Activated naive CD8-positive, alpha-beta T cell treated with anti-CD3 and anti-CD28 coated beads, Interleukin-2, amount 50 U/mL, for 24 hours (primary cell): ENCODE measurements at regions not wholly inside any gene's neighbourhood (a gene's known extent, or its start where the extent isn't known, plus 50 kb on each side); places are given as distances from the start of the nearest gene placed in this dataset.
"Not testable (repeated sequence)": the region's sequence is repeated elsewhere in the genome, so short reads cannot be mapped to it uniquely, and the experiment has no call there.

ENCODE experiments used
- ATAC-seq: fragments of 150-1000 bp; cut with Tn5 transposase; one replicate; pipeline ENCODE4 v1.10.0; 2021
- DNase-seq: peaks from one replicate; pipeline ENCODE4 v3.0.0; 2021
- H3K27ac Mint-ChIP-seq: one replicate; pipeline ENCODE4 v1.8.0; 2021; ENCODE audit warnings: mild to moderate bottlenecking, mixed read lengths
- H3K27me3 Mint-ChIP-seq: one replicate; pipeline ENCODE4 v1.8.0; 2021; ENCODE audit warnings: mixed read lengths
- H3K36me3 Mint-ChIP-seq: one replicate; pipeline ENCODE4 v1.8.0; 2021; ENCODE audit warnings: low read depth, mixed read lengths
- H3K4me1 Mint-ChIP-seq: one replicate; pipeline ENCODE4 v1.8.0; 2021; ENCODE audit warnings: mixed read lengths
- H3K4me3 Mint-ChIP-seq: one replicate; pipeline ENCODE4 v1.8.0; 2021; ENCODE audit warnings: mild to moderate bottlenecking, moderate library complexity, mixed read lengths
- H3K9me3 Mint-ChIP-seq: one replicate; pipeline ENCODE4 v1.8.0; 2021; ENCODE audit warnings: mixed read lengths

DNA sequence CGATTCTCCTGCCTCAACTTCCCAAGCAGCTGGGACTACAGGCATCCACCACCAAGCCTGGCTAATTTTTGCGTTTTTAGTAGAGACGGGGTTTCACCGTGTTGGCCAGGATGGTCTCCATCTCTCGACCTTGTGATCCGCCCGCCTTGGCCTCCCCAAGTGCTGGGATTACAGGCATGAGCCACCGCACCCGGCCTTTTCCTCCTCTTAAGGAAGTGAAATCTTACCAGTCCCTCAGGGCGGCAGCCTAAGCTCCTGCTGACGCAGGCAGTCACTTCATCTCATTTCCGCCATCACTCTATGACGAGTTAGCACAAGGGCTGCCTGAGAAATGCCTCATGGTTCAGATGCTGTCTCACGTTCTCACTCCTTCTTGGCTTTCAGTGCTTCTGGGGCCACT is 246.0 kb upstream of the SHH start:
- Mint-ChIP-seq H3K27me3 (no peaks in the 10 kb centered on the region), H3K27ac (no peak overlapping the region), H3K4me1 (no peaks in the 10 kb centered on the region), H3K4me3 (no peak overlapping the region), H3K9me3 (peaks cover 11% of the 10 kb centered on the region), H3K36me3 (no peaks in the 10 kb centered on the region)
- no peak for ATAC-seq
- no peak for DNase-seq

GRCh38 chr7:156056534-156056933 is 244.3 kb upstream of the SHH start:
- Mint-ChIP-seq H3K27ac (no peak overlapping the region), H3K27me3 (no peaks in the 10 kb centered on the region), H3K4me3 (no peak overlapping the region), H3K36me3 (no peaks in the 10 kb centered on the region), H3K9me3 (peaks cover 11% of the 10 kb centered on the region), H3K4me1 (no peaks in the 10 kb centered on the region)
- DNase-seq = no peak
- no peak for ATAC-seq

- Mint-ChIP-seq H3K4me1 (no peaks in the 10 kb centered on the region), H3K36me3 (no peaks in the 10 kb centered on the region), H3K9me3 (peaks cover 3% of the 10 kb centered on the region), H3K27ac (no peak overlapping the region), H3K4me3 (no peak overlapping the region), H3K27me3 (no peaks in the 10 kb centered on the region)
- DNase-seq (no peak), ATAC-seq (no peak)
Observed at GRCh38 chr7:156055206-156055822, 243.1 kb upstream of the SHH start.

GRCh38 chr7:156051884-156052283 is 239.6 kb upstream of the SHH start:
- no peak overlapping the region for H3K27ac Mint-ChIP-seq
- peaks cover 2% of the 10 kb centered on the region for H3K27me3 Mint-ChIP-seq
- H3K36me3 Mint-ChIP-seq = no peaks in the 10 kb centered on the region
- DNase-seq = no peak
- ATAC-seq = no peak
- H3K9me3 Mint-ChIP-seq = peaks cover 9% of the 10 kb centered on the region
- no peaks in the 10 kb centered on the region for H3K4me1 Mint-ChIP-seq
- H3K4me3 Mint-ChIP-seq = no peak overlapping the region

DNA sequence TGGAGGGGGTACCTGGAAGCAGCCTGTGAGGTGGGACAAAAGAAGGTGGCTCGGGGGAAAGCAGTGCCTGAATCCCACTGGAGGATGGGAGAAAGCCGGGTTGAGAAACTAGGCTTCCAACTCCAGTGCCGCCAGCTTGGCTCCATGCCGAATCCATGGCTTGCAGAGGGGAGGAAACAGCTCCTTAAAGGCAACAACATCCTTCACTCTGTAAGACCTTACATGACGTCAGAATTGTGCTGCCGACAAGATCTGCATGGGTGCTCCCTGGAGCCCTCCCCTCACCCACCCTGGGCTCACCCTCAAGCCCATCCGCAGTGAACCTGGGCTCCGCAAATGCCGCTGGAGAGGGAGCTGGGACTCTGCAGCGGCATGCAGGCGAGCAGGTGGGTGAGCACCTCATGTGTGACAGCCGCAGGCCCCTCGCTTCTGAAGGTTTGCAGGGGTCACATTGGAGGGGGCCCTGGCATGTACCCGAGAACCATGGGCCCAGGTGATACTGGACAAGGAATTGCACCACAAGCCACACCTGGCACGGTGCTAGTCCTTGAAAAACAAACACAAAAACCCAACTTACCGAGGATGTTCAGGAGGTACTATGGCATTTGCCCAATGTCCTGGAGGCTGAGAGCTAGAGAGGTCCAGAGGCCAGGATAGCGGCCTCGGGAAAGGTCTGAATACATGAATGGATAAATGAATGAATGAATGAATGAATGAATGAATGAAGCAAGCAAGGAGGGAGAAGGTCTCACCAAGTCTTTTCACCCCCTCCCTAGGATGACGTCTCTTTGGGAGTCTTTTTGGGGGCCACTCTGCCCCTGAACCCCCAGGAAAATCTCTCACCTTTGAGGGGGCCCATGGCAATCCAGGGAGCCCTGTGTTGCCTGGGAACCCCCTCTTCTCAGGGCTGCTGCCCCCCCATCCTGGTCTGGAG is 238.6 kb upstream of the SHH start:
- H3K9me3 Mint-ChIP-seq = peaks cover 9% of the 10 kb centered on the region
- H3K27me3 Mint-ChIP-seq = peaks cover 2% of the 10 kb centered on the region
- H3K27ac Mint-ChIP-seq = no peak overlapping the region
- ATAC-seq (no peak), DNase-seq (no peak)
- H3K4me3 Mint-ChIP-seq = no peak overlapping the region
- H3K36me3 Mint-ChIP-seq = no peaks in the 10 kb centered on the region
- H3K4me1 Mint-ChIP-seq = no peaks in the 10 kb centered on the region

DNA sequence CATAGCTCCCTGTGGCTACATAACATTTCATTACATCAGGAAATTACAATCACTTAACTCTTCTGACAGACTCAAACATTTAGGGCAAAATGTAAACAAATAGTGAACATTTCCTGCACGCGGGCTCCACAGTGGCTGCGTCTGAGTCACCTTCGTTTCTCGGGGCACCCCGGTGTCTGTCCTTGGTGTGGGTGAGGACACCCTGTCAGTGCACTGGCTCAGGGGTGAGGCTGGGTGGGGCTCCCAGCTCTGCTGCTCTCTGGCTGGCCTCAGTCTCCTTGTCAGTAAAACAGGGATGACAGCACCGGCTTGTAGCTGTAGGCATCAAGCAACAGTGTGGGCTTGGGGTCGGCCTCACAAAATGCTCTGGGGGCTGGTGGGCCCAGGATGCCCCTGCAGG is 237.1 kb upstream of the SHH start:
- H3K27ac Mint-ChIP-seq = no peak overlapping the region
- no peak for DNase-seq
- peaks cover 2% of the 10 kb centered on the region for H3K27me3 Mint-ChIP-seq

DNA sequence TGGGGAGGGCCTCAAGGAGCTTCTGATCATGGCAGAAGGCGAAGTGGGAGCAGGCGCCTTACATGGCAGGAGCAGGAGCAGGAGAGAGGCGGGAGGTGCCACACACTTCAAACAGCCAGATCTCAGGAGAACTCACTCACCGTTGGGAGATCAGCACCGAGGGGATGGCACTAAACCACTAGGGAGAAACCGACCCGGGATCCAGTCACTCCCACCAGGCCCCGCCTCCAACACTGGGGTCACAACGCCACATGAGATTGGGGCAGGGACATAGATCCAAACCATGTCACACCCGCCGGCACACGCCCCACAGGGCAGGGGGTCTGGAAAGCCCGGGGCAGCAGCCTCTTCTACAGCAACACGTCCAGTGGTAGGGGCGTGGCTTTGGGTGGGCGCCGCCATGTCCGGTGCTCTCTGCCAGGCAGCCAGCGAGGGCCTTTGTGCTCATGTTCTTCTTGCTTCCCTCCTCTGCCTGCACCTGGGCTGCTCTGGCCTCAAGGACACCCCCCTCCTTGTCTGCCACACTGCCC is 233.8 kb upstream of the SHH start:
- H3K4me1 Mint-ChIP-seq = no peaks in the 10 kb centered on the region

More for the DNA sequence above, 237.1 kb upstream of the SHH start:
- H3K9me3 Mint-ChIP-seq = peaks cover 9% of the 10 kb centered on the region
- no peaks in the 10 kb centered on the region for H3K4me1 Mint-ChIP-seq
- no peak overlapping the region for H3K4me3 Mint-ChIP-seq
- ATAC-seq = no peak
- no peaks in the 10 kb centered on the region for H3K36me3 Mint-ChIP-seq

GRCh38 chr7:156043416-156044178 is 231.3 kb upstream of the SHH start:
- ATAC-seq (no peak), DNase-seq (no peak)
- H3K27me3 Mint-ChIP-seq = peaks cover 2% of the 10 kb centered on the region
- H3K4me1 Mint-ChIP-seq = no peaks in the 10 kb centered on the region
- H3K27ac Mint-ChIP-seq = no peak overlapping the region
- H3K4me3 Mint-ChIP-seq = no peak overlapping the region
- peaks cover 9% of the 10 kb centered on the region for H3K9me3 Mint-ChIP-seq
- H3K36me3 Mint-ChIP-seq = no peaks in the 10 kb centered on the region

More for the DNA sequence above, 233.8 kb upstream of the SHH start:
- H3K9me3 Mint-ChIP-seq = peaks cover 9% of the 10 kb centered on the region
- H3K27ac Mint-ChIP-seq = no peak overlapping the region
- no peak for DNase-seq
- H3K4me3 Mint-ChIP-seq = no peak overlapping the region
- H3K36me3 Mint-ChIP-seq = no peaks in the 10 kb centered on the region
- no peak for ATAC-seq
- peaks cover 2% of the 10 kb centered on the region for H3K27me3 Mint-ChIP-seq

- ATAC-seq (no peak), DNase-seq (no peak)
- Mint-ChIP-seq H3K4me3 (no peak overlapping the region), H3K9me3 (no peaks in the 10 kb centered on the region), H3K27me3 (no peaks in the 10 kb centered on the region), H3K36me3 (no peaks in the 10 kb centered on the region), H3K27ac (no peak overlapping the region), H3K4me1 (no peaks in the 10 kb centered on the region)
Observed at GRCh38 chr7:156041398-156041797, 229.1 kb upstream of the SHH start.

DNA sequence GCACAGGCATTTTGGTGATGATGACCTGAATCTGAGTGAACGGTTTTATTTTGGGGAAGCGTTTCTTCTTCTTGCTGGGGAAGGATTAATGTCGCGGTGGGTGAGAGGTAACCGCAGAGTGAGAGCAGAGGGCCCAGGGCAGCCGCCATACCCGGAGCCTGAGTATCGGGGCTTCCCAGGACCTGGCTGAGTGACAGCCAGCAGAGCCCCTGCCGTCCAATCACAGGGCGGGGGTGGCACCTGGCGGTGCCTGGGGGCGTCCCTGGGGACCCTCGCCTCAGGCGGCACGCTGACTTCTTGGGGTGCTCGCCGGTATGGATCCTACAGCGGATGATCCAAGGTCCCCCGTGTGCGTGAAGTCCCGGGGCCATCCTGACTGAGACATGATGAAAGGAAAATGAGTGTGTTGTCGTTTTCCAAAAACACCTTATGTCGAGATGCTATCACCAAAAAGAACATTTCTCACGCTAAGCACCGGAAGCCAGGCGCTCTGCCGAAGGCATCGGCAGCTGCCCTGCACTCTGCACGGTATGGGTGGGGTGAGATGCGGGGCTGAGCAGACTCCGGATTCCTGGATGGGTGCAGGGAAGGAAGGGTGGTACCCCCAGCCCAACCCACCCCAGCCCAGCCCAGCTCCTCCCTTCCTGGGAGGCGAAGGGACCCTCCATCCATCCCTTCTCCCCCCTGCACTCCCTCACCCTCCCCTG is 227.9 kb upstream of the SHH start:
- Mint-ChIP-seq H3K4me1 (no peaks in the 10 kb centered on the region), H3K36me3 (no peaks in the 10 kb centered on the region), H3K4me3 (no peak overlapping the region), H3K9me3 (no peaks in the 10 kb centered on the region), H3K27me3 (no peaks in the 10 kb centered on the region), H3K27ac (no peak overlapping the region)
- ATAC-seq = no peak
- no peak for DNase-seq

DNA sequence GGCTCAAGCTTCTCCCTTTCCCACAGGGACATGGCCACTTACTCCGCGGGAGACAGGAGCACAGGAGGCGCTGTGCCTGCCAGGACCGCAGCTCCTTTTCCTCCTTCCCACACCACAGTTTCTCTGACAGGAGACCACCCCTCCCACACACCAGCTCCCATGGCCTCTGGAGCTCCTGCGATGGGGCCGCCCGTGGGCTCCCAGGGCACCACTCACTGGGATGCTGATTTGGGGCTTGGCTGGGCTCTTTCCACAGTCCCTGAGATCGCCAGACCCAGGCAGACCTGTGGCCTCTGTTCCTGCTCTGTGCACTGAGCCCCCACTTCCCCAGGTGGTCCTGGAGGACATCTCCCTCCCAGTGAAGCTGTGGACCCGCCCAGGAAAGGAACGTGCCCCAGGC is 226.9 kb upstream of the SHH start:
- DNase-seq = no peak
- ATAC-seq = no peak
- Mint-ChIP-seq H3K27ac (no peak overlapping the region), H3K9me3 (no peaks in the 10 kb centered on the region), H3K36me3 (no peaks in the 10 kb centered on the region), H3K4me1 (peaks cover 4% of the 10 kb centered on the region), H3K4me3 (no peak overlapping the region), H3K27me3 (no peaks in the 10 kb centered on the region)

DNA sequence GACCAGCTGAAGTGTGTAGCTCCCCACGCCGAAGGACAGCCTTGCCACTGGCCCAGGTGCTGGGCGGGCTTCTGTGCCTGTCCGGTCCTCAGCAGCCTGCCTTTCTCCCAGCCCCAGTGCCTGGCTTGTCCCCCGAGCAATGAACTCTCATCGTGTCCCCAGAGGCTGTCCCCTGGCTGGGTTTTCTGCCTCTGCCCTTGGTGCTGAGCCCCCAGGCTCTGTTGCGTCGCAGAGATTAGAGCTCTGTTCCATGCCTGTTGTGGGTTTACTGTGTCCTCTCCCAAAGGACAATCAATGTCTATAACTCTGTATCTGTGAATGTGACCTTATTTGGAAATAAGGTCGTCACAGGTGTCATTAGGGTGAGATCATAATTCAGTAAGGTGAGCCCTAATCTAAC is 226.1 kb upstream of the SHH start:
- H3K27me3 Mint-ChIP-seq = no peaks in the 10 kb centered on the region
- no peak for ATAC-seq
- no peak for DNase-seq
- H3K27ac Mint-ChIP-seq = no peak overlapping the region
- H3K4me3 Mint-ChIP-seq = no peak overlapping the region
- H3K4me1 Mint-ChIP-seq = peaks cover 6% of the 10 kb centered on the region
- H3K36me3 Mint-ChIP-seq = no peaks in the 10 kb centered on the region
- peaks cover 3% of the 10 kb centered on the region for H3K9me3 Mint-ChIP-seq

GRCh38 chr7:156036153-156036552 is 223.9 kb upstream of the SHH start:
- no peak for DNase-seq
- Mint-ChIP-seq H3K4me3 (no peak overlapping the region), H3K27me3 (no peaks in the 10 kb centered on the region), H3K36me3 (no peaks in the 10 kb centered on the region), H3K4me1 (peaks cover 6% of the 10 kb centered on the region), H3K27ac (no peak overlapping the region), H3K9me3 (peaks cover 12% of the 10 kb centered on the region)
- ATAC-seq = no peak

- not testable (repeated sequence) for H3K4me1 Mint-ChIP-seq, H3K4me3 Mint-ChIP-seq, H3K27ac Mint-ChIP-seq, H3K27me3 Mint-ChIP-seq, DNase-seq, ATAC-seq, H3K36me3 Mint-ChIP-seq
- peaks cover 12% of the 10 kb centered on the region for H3K9me3 Mint-ChIP-seq
Observed at GRCh38 chr7:156035387-156035786, 223.1 kb upstream of the SHH start.
